ENCODE measurements at regions not wholly inside any gene's neighbourhood (a gene's known extent, or its start where the extent isn't known, plus 50 kb on each side); places are given as distances from the start of the nearest gene placed in this dataset.

DNA sequence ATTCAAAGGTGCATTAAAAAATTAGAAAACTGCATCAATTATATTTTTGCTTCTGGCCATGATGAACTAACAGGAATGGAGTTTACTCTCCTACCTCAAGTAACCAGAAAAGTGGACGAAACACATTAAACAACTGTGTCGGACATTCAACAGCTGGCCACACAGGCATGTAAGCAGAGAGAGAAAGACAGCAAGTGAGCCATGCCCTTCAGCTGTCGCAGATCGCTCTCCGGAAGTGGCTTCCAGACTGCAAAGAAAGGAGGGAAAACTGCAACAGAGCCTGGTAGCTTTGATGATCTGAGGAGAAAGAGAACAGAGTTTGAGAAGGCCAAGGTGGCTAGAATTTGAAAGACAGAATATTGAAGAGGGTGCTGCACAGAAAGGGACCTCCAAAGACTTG lies 557.2 kb downstream of the MATN1 start:
- TF ChIP-seq, protein P1, sequence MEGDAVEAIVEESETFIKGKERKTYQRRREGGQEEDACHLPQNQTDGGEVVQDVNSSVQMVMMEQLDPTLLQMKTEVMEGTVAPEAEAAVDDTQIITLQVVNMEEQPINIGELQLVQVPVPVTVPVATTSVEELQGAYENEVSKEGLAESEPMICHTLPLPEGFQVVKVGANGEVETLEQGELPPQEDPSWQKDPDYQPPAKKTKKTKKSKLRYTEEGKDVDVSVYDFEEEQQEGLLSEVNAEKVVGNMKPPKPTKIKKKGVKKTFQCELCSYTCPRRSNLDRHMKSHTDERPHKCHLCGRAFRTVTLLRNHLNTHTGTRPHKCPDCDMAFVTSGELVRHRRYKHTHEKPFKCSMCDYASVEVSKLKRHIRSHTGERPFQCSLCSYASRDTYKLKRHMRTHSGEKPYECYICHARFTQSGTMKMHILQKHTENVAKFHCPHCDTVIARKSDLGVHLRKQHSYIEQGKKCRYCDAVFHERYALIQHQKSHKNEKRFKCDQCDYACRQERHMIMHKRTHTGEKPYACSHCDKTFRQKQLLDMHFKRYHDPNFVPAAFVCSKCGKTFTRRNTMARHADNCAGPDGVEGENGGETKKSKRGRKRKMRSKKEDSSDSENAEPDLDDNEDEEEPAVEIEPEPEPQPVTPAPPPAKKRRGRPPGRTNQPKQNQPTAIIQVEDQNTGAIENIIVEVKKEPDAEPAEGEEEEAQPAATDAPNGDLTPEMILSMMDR (IDR thresholded peaks at IDR 0.05; ENCODE audit: insufficient read depth, low read length, poor library complexity, severe bottlenecking), result no peak
- no peaks in the 10 kb centered on the region for H3K27me3 ChIP-seq (ENCODE audit: control insufficient read depth, insufficient read depth, low read length)

DNA sequence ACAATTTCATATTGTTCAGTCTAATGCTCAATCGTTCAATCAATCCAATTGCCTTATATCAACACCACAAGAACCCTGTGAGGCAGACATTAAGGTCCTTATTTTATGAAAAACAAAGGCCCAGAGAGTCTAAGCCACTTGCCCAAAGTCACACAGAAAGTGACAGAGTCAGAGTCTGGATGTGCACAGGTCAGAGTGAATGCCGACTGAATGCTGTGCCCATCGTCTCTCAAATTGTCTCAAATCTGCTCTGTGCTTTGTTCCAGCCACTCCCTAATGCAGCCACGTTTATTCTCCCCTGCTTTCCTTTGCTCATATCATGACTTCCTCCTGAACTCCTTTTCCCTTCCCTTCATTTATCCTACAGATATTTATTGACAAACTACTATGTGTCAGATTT lies 558.3 kb downstream of the MATN1 start:
- TF ChIP-seq, protein P1 (IDR thresholded peaks at IDR 0.05; ENCODE audit: insufficient read depth, low read length, poor library complexity, severe bottlenecking), result no peak
- H3K27me3 ChIP-seq (ENCODE audit: control insufficient read depth, insufficient read depth, low read length), result no peaks in the 10 kb centered on the region
- H3K36me3 ChIP-seq (ENCODE audit: control insufficient read depth, insufficient read depth, low read length), result no peaks in the 10 kb centered on the region
- no peak for DNase-seq (ENCODE audit: low read depth)
- H3K4me3 ChIP-seq (ENCODE audit: low read depth, low read length), result no peak overlapping the region

More for the DNA sequence above, 557.2 kb downstream of the MATN1 start:
- Histone ChIP-seq H3K36me3 (ENCODE audit: control insufficient read depth, insufficient read depth, low read length) (no peaks in the 10 kb centered on the region), H3K4me3 (ENCODE audit: low read depth, low read length) (no peak overlapping the region)
- no peak for DNase-seq (ENCODE audit: low read depth)

DNA sequence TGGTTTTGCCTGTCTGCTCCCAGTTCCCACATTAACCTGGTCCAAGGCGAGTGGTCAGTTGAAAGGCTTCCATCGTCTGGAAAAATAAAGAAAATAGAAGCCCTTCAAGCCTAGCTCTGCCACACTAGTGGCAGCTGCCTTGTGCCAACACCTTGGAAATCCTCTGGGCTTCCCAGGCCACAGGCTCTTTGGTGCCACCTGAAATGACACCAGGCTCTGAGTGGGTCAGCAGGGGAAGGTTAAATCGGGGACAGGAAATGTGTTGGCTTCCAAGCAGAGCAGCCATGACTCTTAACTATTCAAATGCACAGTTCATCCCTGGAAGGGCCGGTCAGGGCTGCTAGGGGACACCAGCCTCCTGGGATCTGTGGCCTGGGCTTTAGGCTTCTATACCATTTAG lies 558.7 kb downstream of the MATN1 start:
- DNase-seq (ENCODE audit: low read depth), result no peak
- no peaks in the 10 kb centered on the region for H3K36me3 ChIP-seq (ENCODE audit: control insufficient read depth, insufficient read depth, low read length)
- no peaks in the 10 kb centered on the region for H3K27me3 ChIP-seq (ENCODE audit: control insufficient read depth, insufficient read depth, low read length)
- H3K4me3 ChIP-seq (ENCODE audit: low read depth, low read length), result no peak overlapping the region
- TF ChIP-seq, protein P1 (IDR thresholded peaks at IDR 0.05; ENCODE audit: insufficient read depth, low read length, poor library complexity, severe bottlenecking), result no peak

DNA sequence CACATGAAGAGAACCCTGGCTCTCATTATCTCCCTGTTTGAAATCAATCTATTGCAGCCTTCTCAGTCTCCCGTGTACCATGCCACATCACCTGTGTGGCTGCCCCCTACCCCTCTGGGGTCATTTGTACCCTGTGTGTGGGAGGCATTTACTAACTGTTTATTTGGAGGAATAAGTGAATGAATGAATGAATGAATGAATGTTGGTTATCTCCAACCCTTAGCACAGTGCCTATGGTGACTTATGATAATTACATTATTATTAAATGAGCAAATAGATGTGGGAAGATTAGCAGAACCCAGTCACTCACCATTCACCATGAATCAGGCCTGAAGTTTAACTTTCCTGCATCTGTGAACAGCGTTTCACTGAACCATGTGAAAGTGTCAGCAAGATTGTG lies 560.8 kb downstream of the MATN1 start:
- no peak for DNase-seq (ENCODE audit: low read depth)
- H3K27me3 ChIP-seq (ENCODE audit: control insufficient read depth, insufficient read depth, low read length), result no peaks in the 10 kb centered on the region
- H3K4me3 ChIP-seq (ENCODE audit: low read depth, low read length), result no peak overlapping the region
- H3K36me3 ChIP-seq (ENCODE audit: control insufficient read depth, insufficient read depth, low read length), result no peaks in the 10 kb centered on the region
- TF ChIP-seq, protein P1 (IDR thresholded peaks at IDR 0.05; ENCODE audit: insufficient read depth, low read length, poor library complexity, severe bottlenecking), result no peak

DNA sequence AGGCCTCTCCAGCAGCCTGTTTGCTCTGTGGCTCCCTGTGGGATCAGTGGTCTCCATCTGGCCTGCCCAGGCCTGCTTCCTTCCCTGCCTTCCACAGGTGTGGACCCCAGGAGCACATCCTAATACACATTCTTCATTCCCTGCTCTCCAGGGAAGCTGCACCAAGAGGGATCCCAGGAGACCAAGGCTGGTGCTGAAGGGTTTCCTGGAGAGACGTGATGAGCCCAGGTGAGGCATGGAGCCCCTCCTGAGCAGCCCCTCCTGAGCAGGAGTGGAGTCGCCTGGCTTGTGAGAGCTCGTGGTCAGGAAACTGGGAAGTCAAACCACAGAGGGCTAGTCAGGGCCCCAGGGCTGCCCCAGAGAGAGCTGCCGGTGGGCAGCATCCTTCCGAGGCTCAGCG lies 561.4 kb downstream of the MATN1 start:
- Histone ChIP-seq H3K27me3 (ENCODE audit: control insufficient read depth, insufficient read depth, low read length) (no peaks in the 10 kb centered on the region), H3K4me3 (ENCODE audit: low read depth, low read length) (no peak overlapping the region), H3K36me3 (ENCODE audit: control insufficient read depth, insufficient read depth, low read length) (no peaks in the 10 kb centered on the region)
- DNase-seq (ENCODE audit: low read depth), result no peak
- TF ChIP-seq, protein P1 (IDR thresholded peaks at IDR 0.05; ENCODE audit: insufficient read depth, low read length, poor library complexity, severe bottlenecking), result no peak

DNA sequence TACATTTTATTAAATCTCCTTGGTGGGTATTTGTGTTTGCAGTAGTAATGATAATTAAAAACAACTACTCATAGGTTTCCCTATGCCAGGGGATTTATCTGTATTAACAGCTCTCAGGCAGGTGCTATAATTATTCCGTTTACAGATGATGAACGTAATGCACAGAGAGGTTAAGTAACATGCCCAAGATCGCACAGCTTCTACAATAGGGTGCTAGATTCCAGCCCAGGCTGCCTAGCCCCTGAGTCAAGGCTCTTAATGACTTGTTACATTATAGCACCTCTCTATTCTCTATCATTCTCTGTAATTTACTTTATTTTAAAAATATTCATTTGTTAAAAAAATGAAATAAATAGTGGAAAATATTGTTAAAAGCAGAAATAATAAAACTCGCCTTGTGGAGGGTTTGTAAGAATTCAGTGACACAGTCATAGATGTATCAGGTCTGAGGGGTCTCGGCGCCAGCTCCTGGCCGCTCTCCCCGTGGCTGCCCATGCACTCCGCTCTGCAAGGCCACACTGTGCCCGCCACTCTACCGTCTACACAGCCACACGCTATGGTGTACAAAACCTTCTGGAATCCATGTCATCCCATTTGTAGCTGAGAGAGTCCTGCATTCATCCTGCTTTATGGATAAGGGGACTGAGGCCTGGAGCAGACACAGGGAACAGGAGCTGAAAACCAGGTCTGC lies 562.2 kb downstream of the MATN1 start:
- Histone ChIP-seq H3K27me3 (ENCODE audit: control insufficient read depth, insufficient read depth, low read length) (no peaks in the 10 kb centered on the region), H3K4me3 (ENCODE audit: low read depth, low read length) (no peak overlapping the region), H3K36me3 (ENCODE audit: control insufficient read depth, insufficient read depth, low read length) (no peaks in the 10 kb centered on the region)
- TF ChIP-seq, protein P1 (IDR thresholded peaks at IDR 0.05; ENCODE audit: insufficient read depth, low read length, poor library complexity, severe bottlenecking), result no peak
- DNase-seq (ENCODE audit: low read depth), result no peak

Data from kidney epithelial cell (primary cell).